Natural killer cell (primary cell): ENCODE measurements at regions not wholly inside any gene's neighbourhood (a gene's known extent, or its start where the extent isn't known, plus 50 kb on each side); places are given as distances from the start of the nearest gene placed in this dataset.

Experiments
- ATAC-seq, 3 donors: fragments of 150-1000 bp in 2 of 3; fragments of 200-7000 bp in 1 of 3; cut with Tn5 transposase; 1 replicate in 1 of 3; 2 replicates in 2 of 3; pipeline ENCODE4 v1.10.0; 2021; ENCODE audit warnings: mild to moderate bottlenecking in 2 of 3, moderate library complexity in 2 of 3
- DNase-seq, 2 donors: peaks; one replicate each; pipeline versions ENCODE4 v3.0.0 to v3.0.0-alpha.2; 2013 to 2021; ENCODE audit warnings: mixed read lengths in 1 of 2
- H3K27ac ChIP-seq: one replicate; pipeline ENCODE4 v1.5.1; 2013; ENCODE audit warnings: mild to moderate bottlenecking, low read length
- H3K27me3 ChIP-seq: one replicate; pipeline ENCODE4 v1.6.1; 2013; ENCODE audit warnings: low read length; ENCODE audit not compliant: control insufficient read depth, insufficient read depth
- H3K36me3 ChIP-seq: one replicate; pipeline ENCODE4 v1.6.1; 2013; ENCODE audit warnings: low read length; ENCODE audit not compliant: control insufficient read depth, insufficient read depth
- H3K4me1 ChIP-seq: one replicate; pipeline ENCODE4 v1.6.1; 2013; ENCODE audit warnings: low read length; ENCODE audit not compliant: control insufficient read depth, insufficient read depth
- H3K4me3 ChIP-seq: one replicate; pipeline ENCODE4 v1.5.1; 2013; ENCODE audit warnings: low read length
- H3K9me3 ChIP-seq: one replicate; pipeline ENCODE4 v1.6.1; 2013; ENCODE audit warnings: low read length; ENCODE audit not compliant: control insufficient read depth, insufficient read depth
- H3K27ac Mint-ChIP-seq, 2 donors: one replicate each; pipeline ENCODE4 v1.8.0; 2022; ENCODE audit warnings: mild to moderate bottlenecking in 2 of 2, mixed read lengths in 2 of 2, moderate library complexity in 1 of 2
- H3K27me3 Mint-ChIP-seq, 2 donors: one replicate each; pipeline ENCODE4 v1.8.0; 2022; ENCODE audit warnings: low read depth in 2 of 2, mixed read lengths in 2 of 2
- H3K36me3 Mint-ChIP-seq: one replicate; pipeline ENCODE4 v1.8.0; 2022; ENCODE audit warnings: mixed read lengths
- H3K4me1 Mint-ChIP-seq, 2 donors: one replicate each; pipeline ENCODE4 v1.8.0; 2022; ENCODE audit warnings: mixed read lengths in 2 of 2
- H3K4me3 Mint-ChIP-seq: one replicate; pipeline ENCODE4 v1.8.0; 2022; ENCODE audit warnings: mild to moderate bottlenecking, moderate library complexity, mixed read lengths
- H3K9me3 Mint-ChIP-seq, 2 donors: one replicate each; pipeline ENCODE4 v1.8.0; 2022; ENCODE audit warnings: mixed read lengths in 2 of 2
- WGBS: methylation state at CpG from one replicate; pipeline ENCODE4 v1.1.7; 2013; ENCODE audit warnings: missing lambda C conversion rate; ENCODE audit not compliant: insufficient coverage; 5-methylcytosine and 5-hydroxymethylcytosine counted together
- intact Hi-C: fragments of 100-400 bp; cut with micrococcal nuclease; formaldehyde crosslinking; loops from one replicate; pipeline ENCODE4 v1.14.2; 2022
- TF ChIP-seq, protein P1 (sequence below): fragments of 200-600 bp; IDR thresholded peaks from one replicate; pipeline ENCODE4 v1.8.0; 2022; ENCODE audit warnings: antibody characterized with exemption

DNA sequence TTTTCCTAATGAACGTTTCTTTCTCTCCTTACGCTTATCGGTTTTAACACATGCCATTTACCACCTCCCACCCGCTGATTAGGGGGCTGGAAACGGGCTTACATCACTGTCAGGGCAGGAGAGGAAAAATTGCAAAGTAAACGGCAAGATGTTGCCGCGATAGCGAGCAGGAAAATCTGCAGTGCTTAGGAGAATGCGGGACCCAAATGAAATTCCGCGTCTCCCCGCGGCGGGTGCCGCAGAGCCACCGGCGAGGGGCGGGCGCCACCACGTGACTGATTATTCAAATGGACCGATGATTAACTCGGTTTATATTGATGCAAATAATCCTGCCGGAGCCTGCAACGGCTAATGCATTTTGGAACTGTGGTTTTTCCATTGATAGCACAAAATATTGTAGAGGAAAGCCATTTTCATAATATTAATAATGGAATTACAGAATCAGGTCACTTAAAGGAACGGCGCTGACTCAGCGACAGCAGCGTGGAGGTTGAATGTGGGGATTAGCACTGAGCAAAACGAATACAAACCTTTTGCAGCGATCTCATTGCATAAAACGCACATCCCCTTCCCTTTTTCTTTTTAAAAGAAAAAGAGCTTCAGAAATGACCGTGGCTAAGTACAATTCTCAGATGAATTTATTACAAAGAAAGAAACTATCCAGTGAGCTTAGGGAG is 224.2 kb downstream of the STIM2 start:
- TF ChIP-seq, protein P1, sequence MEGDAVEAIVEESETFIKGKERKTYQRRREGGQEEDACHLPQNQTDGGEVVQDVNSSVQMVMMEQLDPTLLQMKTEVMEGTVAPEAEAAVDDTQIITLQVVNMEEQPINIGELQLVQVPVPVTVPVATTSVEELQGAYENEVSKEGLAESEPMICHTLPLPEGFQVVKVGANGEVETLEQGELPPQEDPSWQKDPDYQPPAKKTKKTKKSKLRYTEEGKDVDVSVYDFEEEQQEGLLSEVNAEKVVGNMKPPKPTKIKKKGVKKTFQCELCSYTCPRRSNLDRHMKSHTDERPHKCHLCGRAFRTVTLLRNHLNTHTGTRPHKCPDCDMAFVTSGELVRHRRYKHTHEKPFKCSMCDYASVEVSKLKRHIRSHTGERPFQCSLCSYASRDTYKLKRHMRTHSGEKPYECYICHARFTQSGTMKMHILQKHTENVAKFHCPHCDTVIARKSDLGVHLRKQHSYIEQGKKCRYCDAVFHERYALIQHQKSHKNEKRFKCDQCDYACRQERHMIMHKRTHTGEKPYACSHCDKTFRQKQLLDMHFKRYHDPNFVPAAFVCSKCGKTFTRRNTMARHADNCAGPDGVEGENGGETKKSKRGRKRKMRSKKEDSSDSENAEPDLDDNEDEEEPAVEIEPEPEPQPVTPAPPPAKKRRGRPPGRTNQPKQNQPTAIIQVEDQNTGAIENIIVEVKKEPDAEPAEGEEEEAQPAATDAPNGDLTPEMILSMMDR, result no peak
- H3K4me3 Mint-ChIP-seq, result no peak overlapping the region
- H3K9me3 Mint-ChIP-seq, result no peaks in the 10 kb centered on the region
- Histone ChIP-seq H3K27ac (no peak overlapping the region), H3K4me3 (no peak overlapping the region), H3K9me3 (no peaks in the 10 kb centered on the region), H3K36me3 (no peaks in the 10 kb centered on the region), H3K27me3 (peaks cover 17% of the 10 kb centered on the region), H3K4me1 (peaks cover 8% of the 10 kb centered on the region)
- intact Hi-C loops, result no loop called here
- DNase-seq (peak in 1 of 2 donors; percentile 14), ATAC-seq (peak in 1 of 3 donors; percentile 34)
- peaks cover 13% of the 10 kb centered on the region in 2 donors for H3K4me1 Mint-ChIP-seq
- H3K27ac Mint-ChIP-seq, result no peak overlapping the region
- no peaks in the 10 kb centered on the region for H3K36me3 Mint-ChIP-seq
- peaks cover 43 to 60% of the 10 kb centered on the region in 2 donors for H3K27me3 Mint-ChIP-seq
- WGBS, result 2% methylated on average over 28 of the region's 33 CpGs

DNA sequence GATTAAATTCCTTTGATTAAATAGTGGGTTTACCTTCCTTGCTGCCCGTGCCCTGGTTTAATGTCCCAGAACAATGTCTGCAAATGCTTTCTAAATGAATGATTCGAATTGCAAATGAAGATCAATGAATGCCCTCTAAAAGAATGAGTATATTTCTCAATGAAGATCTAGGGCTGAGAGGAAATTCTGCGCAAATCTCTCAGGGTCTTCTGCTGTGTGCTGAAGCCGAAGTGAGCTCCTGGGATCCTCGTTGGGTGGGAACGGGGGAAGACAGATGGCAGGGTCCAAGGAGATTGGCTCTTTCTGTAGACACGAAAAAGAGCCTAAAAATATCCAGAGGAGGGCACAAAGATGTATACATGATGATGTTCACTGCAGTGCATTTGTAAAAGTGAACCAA is 224.8 kb downstream of the STIM2 start:
- ATAC-seq, result no peak
- H3K4me3 Mint-ChIP-seq, result no peak overlapping the region
- peaks cover 13% of the 10 kb centered on the region in 2 donors for H3K4me1 Mint-ChIP-seq
- H3K9me3 Mint-ChIP-seq, result no peaks in the 10 kb centered on the region
- TF ChIP-seq, protein P1, result no peak
- Histone ChIP-seq H3K27me3 (peaks cover 17% of the 10 kb centered on the region), H3K36me3 (no peaks in the 10 kb centered on the region), H3K27ac (no peak overlapping the region), H3K9me3 (no peaks in the 10 kb centered on the region), H3K4me3 (no peak overlapping the region), H3K4me1 (peaks cover 8% of the 10 kb centered on the region)
- no peaks in the 10 kb centered on the region for H3K36me3 Mint-ChIP-seq
- intact Hi-C loops, result no loop called here
- WGBS, result 34% methylated on average over 7 of the region's 7 CpGs
- H3K27ac Mint-ChIP-seq, result no peak overlapping the region
- peaks cover 42 to 60% of the 10 kb centered on the region in 2 donors for H3K27me3 Mint-ChIP-seq
- no peak for DNase-seq

DNA sequence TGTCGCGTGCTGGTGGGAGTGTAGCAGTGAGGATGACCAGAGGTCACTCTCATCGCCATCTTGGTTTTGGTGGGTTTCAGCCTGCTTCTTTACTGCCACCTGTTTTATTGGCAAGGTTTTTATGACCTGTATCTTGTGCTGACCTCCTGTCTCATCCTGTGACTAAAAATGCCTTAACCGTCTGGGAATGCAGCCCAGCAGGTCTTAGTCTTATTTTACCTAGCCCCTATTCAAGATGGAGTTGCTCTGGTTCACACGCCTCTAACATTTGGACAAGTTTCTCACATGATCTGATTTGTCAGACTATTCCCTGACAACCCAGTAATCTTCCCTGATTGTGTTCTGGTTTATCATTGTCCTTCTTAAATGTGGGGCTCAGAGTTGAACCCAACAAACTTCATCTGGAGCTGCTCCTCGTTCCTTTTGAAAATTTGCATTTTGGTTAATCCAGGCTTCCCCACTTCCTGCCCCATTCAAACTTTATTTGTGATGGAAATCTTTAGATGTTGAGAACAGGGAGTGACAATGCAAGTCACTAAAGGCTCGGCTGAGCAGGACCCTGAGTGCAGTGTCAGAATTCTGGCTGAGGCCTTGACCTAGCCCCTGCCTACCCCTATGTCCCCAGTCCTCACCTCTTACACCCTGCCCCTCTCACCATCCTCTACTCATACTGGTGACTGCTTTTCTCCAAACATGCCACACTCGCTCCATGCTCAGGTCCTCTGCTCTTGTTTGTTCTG is 226.8 kb downstream of the STIM2 start:
- no peaks in the 10 kb centered on the region for H3K36me3 ChIP-seq
- Mint-ChIP-seq H3K9me3 (no peaks in the 10 kb centered on the region), H3K36me3 (no peaks in the 10 kb centered on the region), H3K4me3 (no peak overlapping the region), H3K4me1 (peaks cover 13% of the 10 kb centered on the region in 2 donors), H3K27me3 (peaks cover 40 to 74% of the 10 kb centered on the region in 2 donors), H3K27ac (no peak overlapping the region)
- ATAC-seq (no peak), DNase-seq (no peak)
- no peak overlapping the region for H3K4me3 ChIP-seq
- intact Hi-C loops, result no loop called here
- no peaks in the 10 kb centered on the region for H3K9me3 ChIP-seq
- no peak overlapping the region for H3K27ac ChIP-seq
- WGBS, result 92% methylated on average over 8 of the region's 8 CpGs
- TF ChIP-seq, protein P1, result no peak
- peaks cover 17% of the 10 kb centered on the region for H3K27me3 ChIP-seq
- peaks cover 8% of the 10 kb centered on the region for H3K4me1 ChIP-seq
